Stomach (tissue), 4 donors: ENCODE measurements at regions not wholly inside any gene's neighbourhood (a gene's known extent, or its start where the extent isn't known, plus 50 kb on each side); places are given as distances from the start of the nearest gene placed in this dataset.

ENCODE experiments used
- CTCF ChIP-seq, 7 experiments: fragments of 450-650 bp in 4 of 7; fragments of 200-600 bp in 3 of 7; sonication (generic) in 3 of 7; IDR thresholded peaks; one replicate each; pipeline ENCODE4 v1.5.1; 2016 to 2019; ENCODE audit warnings: antibody characterized with exemption in 7 of 7, control low read depth in 2 of 7, mild to moderate bottlenecking in 1 of 7
- POLR2A ChIP-seq, 4 donors: fragments of 450-650 bp; IDR thresholded peaks; one replicate each; pipeline ENCODE4 v1.6.1; 2016; ENCODE audit warnings: antibody characterized with exemption in 4 of 4, control low read depth in 2 of 4, mild to moderate bottlenecking in 1 of 4, moderate library complexity in 1 of 4
- POLR2AphosphoS5 ChIP-seq, 3 donors: sonication (generic); formaldehyde crosslinking; IDR thresholded peaks; one replicate each; pipeline ENCODE4 v1.6.1; 2016; ENCODE audit warnings: antibody characterized with exemption in 3 of 3

- no peak for TF ChIP-seq CTCF (IDR thresholded peaks at IDR 0.05)
- no peak for TF ChIP-seq POLR2A (IDR thresholded peaks at IDR 0.05)
- TF ChIP-seq POLR2AphosphoS5 (IDR thresholded peaks at IDR 0.05): no peak
These were observed 204.3 kb upstream of the SEL1L start for GRCh38 chr14:81737938-81738337.
